ENCODE measurements at regions not wholly inside any gene's neighbourhood (a gene's known extent, or its start where the extent isn't known, plus 50 kb on each side); places are given as distances from the start of the nearest gene placed in this dataset.

- TF ChIP-seq, protein P1, sequence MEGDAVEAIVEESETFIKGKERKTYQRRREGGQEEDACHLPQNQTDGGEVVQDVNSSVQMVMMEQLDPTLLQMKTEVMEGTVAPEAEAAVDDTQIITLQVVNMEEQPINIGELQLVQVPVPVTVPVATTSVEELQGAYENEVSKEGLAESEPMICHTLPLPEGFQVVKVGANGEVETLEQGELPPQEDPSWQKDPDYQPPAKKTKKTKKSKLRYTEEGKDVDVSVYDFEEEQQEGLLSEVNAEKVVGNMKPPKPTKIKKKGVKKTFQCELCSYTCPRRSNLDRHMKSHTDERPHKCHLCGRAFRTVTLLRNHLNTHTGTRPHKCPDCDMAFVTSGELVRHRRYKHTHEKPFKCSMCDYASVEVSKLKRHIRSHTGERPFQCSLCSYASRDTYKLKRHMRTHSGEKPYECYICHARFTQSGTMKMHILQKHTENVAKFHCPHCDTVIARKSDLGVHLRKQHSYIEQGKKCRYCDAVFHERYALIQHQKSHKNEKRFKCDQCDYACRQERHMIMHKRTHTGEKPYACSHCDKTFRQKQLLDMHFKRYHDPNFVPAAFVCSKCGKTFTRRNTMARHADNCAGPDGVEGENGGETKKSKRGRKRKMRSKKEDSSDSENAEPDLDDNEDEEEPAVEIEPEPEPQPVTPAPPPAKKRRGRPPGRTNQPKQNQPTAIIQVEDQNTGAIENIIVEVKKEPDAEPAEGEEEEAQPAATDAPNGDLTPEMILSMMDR (IDR thresholded peaks at IDR 0.05; ENCODE audit: borderline replicate concordance, insufficient read depth, low read depth, low read length), result no peak
- no peak overlapping the region for H3K4me3 ChIP-seq (ENCODE audit: low read depth, low read length)
Observed at GRCh38 chr15:95918525-95918924, 412.0 kb upstream of the NR2F2 start.

- TF ChIP-seq, protein P1 (IDR thresholded peaks at IDR 0.05; ENCODE audit: borderline replicate concordance, insufficient read depth, low read depth, low read length), result no peak
- no peak overlapping the region for H3K4me3 ChIP-seq (ENCODE audit: low read depth, low read length)
Observed at GRCh38 chr15:95919460-95919859, 411.0 kb upstream of the NR2F2 start.

- TF ChIP-seq, protein P1 (IDR thresholded peaks at IDR 0.05; ENCODE audit: borderline replicate concordance, insufficient read depth, low read depth, low read length), result no peak
- H3K4me3 ChIP-seq (ENCODE audit: low read depth, low read length), result no peak overlapping the region
Observed at GRCh38 chr15:95921404-95921803, 409.1 kb upstream of the NR2F2 start.

GRCh38 chr15:95922431-95922830 lies 408.1 kb upstream of the NR2F2 start:
- TF ChIP-seq, protein P1 (IDR thresholded peaks at IDR 0.05; ENCODE audit: borderline replicate concordance, insufficient read depth, low read depth, low read length), result peak; percentile 24; the same call in 1 of the 2 replicates

DNA sequence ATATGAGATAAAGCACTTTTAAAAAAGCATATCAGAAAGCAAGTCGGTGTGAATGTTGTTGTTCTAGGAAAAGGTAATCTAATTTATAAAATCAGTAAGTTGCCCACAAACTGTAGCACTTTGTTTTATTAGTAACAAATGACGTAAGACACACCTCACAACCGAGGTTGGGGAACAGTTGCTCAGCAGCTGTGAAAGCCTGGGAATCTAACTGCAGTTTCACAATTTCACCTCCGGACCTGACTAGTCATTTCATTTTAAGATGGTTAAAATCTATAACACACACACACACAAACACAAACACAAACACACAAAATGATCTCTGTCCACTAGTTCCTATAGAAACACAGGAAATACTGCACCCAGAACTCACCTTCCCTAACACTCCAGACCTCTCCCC lies 406.7 kb upstream of the NR2F2 start:
- no peak overlapping the region for H3K4me3 ChIP-seq (ENCODE audit: low read depth, low read length)
- TF ChIP-seq, protein P1 (IDR thresholded peaks at IDR 0.05; ENCODE audit: borderline replicate concordance, insufficient read depth, low read depth, low read length), result no peak

More at GRCh38 chr15:95922431-95922830, 408.1 kb upstream of the NR2F2 start:
- no peak overlapping the region for H3K4me3 ChIP-seq (ENCODE audit: low read depth, low read length)

DNA sequence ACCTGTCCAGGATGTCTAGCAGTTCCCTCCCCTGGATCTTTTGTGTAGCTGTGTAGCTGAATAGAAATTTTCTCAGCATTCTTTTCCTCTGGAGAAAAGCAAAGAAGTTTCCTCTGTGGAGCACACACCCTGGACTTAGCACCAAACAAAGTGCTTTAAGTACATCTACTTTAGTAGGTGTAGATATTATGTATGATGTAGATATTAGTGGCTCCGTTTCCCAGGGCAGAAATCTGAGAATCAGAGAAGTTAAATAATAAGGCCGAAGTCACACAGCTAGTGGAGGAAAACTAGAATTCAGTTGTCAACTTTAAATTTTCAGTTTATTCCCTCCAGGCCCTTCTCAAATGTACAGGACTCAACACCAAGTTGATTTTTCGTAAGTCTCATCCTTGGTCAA lies 401.7 kb upstream of the NR2F2 start:
- TF ChIP-seq, protein P1 (IDR thresholded peaks at IDR 0.05; ENCODE audit: borderline replicate concordance, insufficient read depth, low read depth, low read length), result no peak
- H3K4me3 ChIP-seq (ENCODE audit: low read depth, low read length), result no peak overlapping the region

DNA sequence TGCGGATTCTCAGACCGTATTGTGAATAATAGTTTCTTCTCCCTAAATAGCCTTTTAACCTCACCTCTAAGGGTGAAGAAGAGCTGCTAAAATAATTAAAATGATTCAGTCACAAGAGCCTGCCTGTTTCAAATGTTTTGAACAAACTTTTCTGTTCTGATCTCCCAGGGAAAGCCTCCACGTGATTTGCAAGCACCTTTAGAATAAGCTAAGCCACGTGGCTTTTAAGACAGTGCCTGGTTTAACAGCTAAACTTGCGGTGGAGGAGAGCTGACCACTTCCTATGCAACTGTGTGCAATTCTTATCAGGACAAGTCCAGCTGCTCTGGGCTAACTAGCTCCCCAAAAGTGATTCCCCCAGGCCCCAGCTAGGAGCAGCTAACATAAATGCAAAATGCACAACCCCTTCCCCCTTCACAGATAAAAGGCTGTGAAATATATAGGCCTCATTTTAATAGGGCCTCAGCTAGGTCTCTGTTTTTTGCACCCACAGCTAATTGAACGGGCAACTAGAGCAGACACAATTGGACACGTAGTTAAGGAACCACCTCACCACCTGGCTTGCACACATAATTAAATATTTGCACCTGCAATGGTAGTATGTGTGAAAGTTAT lies 401.2 kb upstream of the NR2F2 start:
- no peak overlapping the region for H3K4me3 ChIP-seq (ENCODE audit: low read depth, low read length)
- TF ChIP-seq, protein P1 (IDR thresholded peaks at IDR 0.05; ENCODE audit: borderline replicate concordance, insufficient read depth, low read depth, low read length), result no peak
